A549 (cell line): ENCODE measurements at regions not wholly inside any gene's neighbourhood (a gene's known extent, or its start where the extent isn't known, plus 50 kb on each side); places are given as distances from the start of the nearest gene placed in this dataset.

Experiments used
- ATAC-seq, 2 experiments: fragments of 200-7000 bp in 1 of 2; fragments of >200 bp in 1 of 2; cut with Nextera tagmentation in 1 of 2; cut with Tn5 transposase in 1 of 2; 3 replicates each; pipeline versions ENCODE4 v1.8.0 to v1.9.1; 2018 to 2020; ENCODE audit warnings: mild to moderate bottlenecking in 1 of 2, moderate library complexity in 1 of 2
- CTCF ChIA-PET: fragments of 300-600 bp; sonication (Branson Sonifier 250); formaldehyde crosslinking; extraction: SDS; loops from one replicate; lab custom pipeline; 2021; ENCODE audit warnings: antibody characterized with exemption, inconsistent platforms; lab: Yijun Ruan, JAX
- POLR2A ChIA-PET: fragments of 350-600 bp; formaldehyde crosslinking; extraction: SDS; loops from one replicate; lab custom pipeline; 2021; ENCODE audit warnings: antibody characterized with exemption, inconsistent platforms; lab: Yijun Ruan, JAX
- DNase-seq, 2 experiments: peaks; one replicate each; pipeline versions ENCODE4 v3.0.0 to v3.0.0-alpha.2; 2011 to 2016; ENCODE audit warnings: low read depth in 1 of 2, low spot score in 1 of 2
- FAIRE-seq: peaks from 2 replicates; lab custom pipeline; 2011; peaks lifted over from hg19 to GRCh38; lab: Jason Lieb, UNC
- H3K27ac ChIP-seq, 2 experiments: fragments of >200 bp; sonication (Bioruptor Twin); formaldehyde crosslinking; 3 replicates each; pipeline ENCODE4 v1.5.1; 2016 to 2017
- H3K4me1 ChIP-seq: fragments of >200 bp; sonication (Bioruptor Twin); formaldehyde crosslinking; 3 replicates; pipeline ENCODE4 v1.6.1; 2016
- H3K4me2 ChIP-seq: fragments of >200 bp; sonication (Bioruptor Twin); formaldehyde crosslinking; 3 replicates; pipeline ENCODE4 v1.6.1; 2016
- H3K4me3 ChIP-seq: fragments of >200 bp; sonication (Bioruptor Twin); formaldehyde crosslinking; 3 replicates; pipeline ENCODE4 v1.5.1; 2016
- H3K9me3 ChIP-seq: fragments of >200 bp; sonication (Bioruptor Twin); formaldehyde crosslinking; 3 replicates; pipeline ENCODE4 v1.6.1; 2016
- CBX2 ChIP-seq: fragments of 200-600 bp; sonication (generic); IDR thresholded peaks from 2 replicates; pipeline ENCODE4 v1.6.1; 2016; ENCODE audit warnings: low read depth, mild to moderate bottlenecking, borderline replicate concordance
- CBX8 ChIP-seq: fragments of 200-600 bp; sonication (generic); IDR thresholded peaks from 2 replicates; pipeline ENCODE4 v1.6.1; 2016
- CEBPB ChIP-seq, 2 experiments: fragments of >200 bp in 1 of 2; sonication (Bioruptor Twin) in 1 of 2; formaldehyde crosslinking in 1 of 2; IDR thresholded peaks; 2 replicates each; pipeline ENCODE4 v1.6.1; 2012 to 2016
- ELK1 ChIP-seq: fragments of 150-350 bp; IDR thresholded peaks from 2 replicates; pipeline ENCODE4 v1.6.1; 2014; ENCODE audit warnings: low read depth, mild to moderate bottlenecking, low read length
- FOSB ChIP-seq: fragments of 250-450 bp; sonication (Bioruptor Pico); IDR thresholded peaks from 2 replicates; pipeline ENCODE4 v1.5.0; 2020; ENCODE audit warnings: mild to moderate bottlenecking, moderate library complexity
- FOXS1 ChIP-seq: fragments of 250-450 bp; sonication (Bioruptor Pico); IDR thresholded peaks from 2 replicates; pipeline ENCODE4 v1.5.0; 2020; ENCODE audit warnings: mild to moderate bottlenecking, moderate library complexity
- GATA3 ChIP-seq: IDR thresholded peaks from 2 replicates; pipeline ENCODE4 v1.6.1; 2012; ENCODE audit warnings: borderline replicate concordance
- HDAC2 ChIP-seq: fragments of 200-600 bp; sonication (generic); IDR thresholded peaks from 2 replicates; pipeline ENCODE4 v1.6.1; 2016
- HEYL ChIP-seq: fragments of 250-450 bp; sonication (Bioruptor Pico); IDR thresholded peaks from 2 replicates; pipeline ENCODE4 v1.8.0; 2021; ENCODE audit warnings: mild to moderate bottlenecking, moderate library complexity
- HMGXB4 ChIP-seq: fragments of 250-450 bp; sonication (Bioruptor Pico); IDR thresholded peaks from 2 replicates; pipeline ENCODE4 v1.5.0; 2021; ENCODE audit warnings: mild to moderate bottlenecking, moderate library complexity, borderline replicate concordance
- JUNB ChIP-seq: fragments of >200 bp; sonication (Bioruptor Twin); formaldehyde crosslinking; IDR thresholded peaks from 2 replicates; pipeline ENCODE4 v1.6.1; 2016
- KDM5A ChIP-seq: fragments of 200-600 bp; sonication (generic); IDR thresholded peaks from 2 replicates; pipeline ENCODE4 v1.6.1; 2016; ENCODE audit warnings: antibody characterized with exemption, mild to moderate bottlenecking
- MYC ChIP-seq: IDR thresholded peaks from 2 replicates; pipeline ENCODE4 v1.6.1; 2012; ENCODE audit warnings: mild to moderate bottlenecking, inconsistent platforms, low read length, improper control_type of control experiment, borderline replicate concordance
- RARB ChIP-seq: fragments of 250-450 bp; sonication (Bioruptor Pico); IDR thresholded peaks from 2 replicates; pipeline ENCODE4 v1.8.0; 2021; ENCODE audit warnings: mild to moderate bottlenecking, moderate library complexity
- RCOR1 ChIP-seq: fragments of 150-350 bp; IDR thresholded peaks from 2 replicates; pipeline ENCODE4 v1.6.1; 2014; ENCODE audit warnings: antibody characterized with exemption, low read length, low read depth
- RFX5 ChIP-seq: fragments of 450-650 bp; IDR thresholded peaks from 2 replicates; pipeline ENCODE4 v1.7.1; 2014; ENCODE audit warnings: antibody characterized with exemption, mild to moderate bottlenecking, moderate library complexity
- RNF2 ChIP-seq: fragments of 200-600 bp; sonication (generic); IDR thresholded peaks from 2 replicates; pipeline ENCODE4 v1.6.1; 2016; ENCODE audit warnings: low read depth, mild to moderate bottlenecking, antibody characterized with exemption, moderate library complexity, borderline replicate concordance
- SMC3 ChIP-seq: fragments of >200 bp; sonication (Bioruptor Twin); formaldehyde crosslinking; IDR thresholded peaks from 3 replicates; pipeline ENCODE4 v1.6.1; 2018; ENCODE audit warnings: inconsistent platforms
- SREBF2 ChIP-seq: fragments of 450-650 bp; IDR thresholded peaks from 2 replicates; pipeline ENCODE4 v1.6.1; 2014; ENCODE audit warnings: mild to moderate bottlenecking, moderate library complexity
- TFCP2L1 ChIP-seq: fragments of 250-450 bp; sonication (Bioruptor Pico); IDR thresholded peaks from 2 replicates; pipeline ENCODE4 v1.5.0; 2021; ENCODE audit warnings: mild to moderate bottlenecking
- ZC3H11A ChIP-seq: fragments of 450-650 bp; IDR thresholded peaks from 2 replicates; pipeline ENCODE4 v1.6.1; 2014; ENCODE audit warnings: antibody characterized with exemption, mild to moderate bottlenecking
- WGBS: methylation state at CpG from one replicate; pipeline ENCODE4 v1.1.6; 2017; ENCODE audit errors: missing lambda C conversion rate; 5-methylcytosine and 5-hydroxymethylcytosine counted together
- TF ChIP-seq, protein P1 (sequence below): fragments of 250-450 bp; sonication (Bioruptor Pico); IDR thresholded peaks from 2 replicates; pipeline ENCODE4 v1.5.0; 2020; ENCODE audit warnings: low read depth, mild to moderate bottlenecking, moderate library complexity
- TF ChIP-seq, protein P2 (sequence below): fragments of >200 bp; sonication (Bioruptor Twin); formaldehyde crosslinking; IDR thresholded peaks from 3 replicates; pipeline ENCODE4 v1.6.1; 2016

DNA sequence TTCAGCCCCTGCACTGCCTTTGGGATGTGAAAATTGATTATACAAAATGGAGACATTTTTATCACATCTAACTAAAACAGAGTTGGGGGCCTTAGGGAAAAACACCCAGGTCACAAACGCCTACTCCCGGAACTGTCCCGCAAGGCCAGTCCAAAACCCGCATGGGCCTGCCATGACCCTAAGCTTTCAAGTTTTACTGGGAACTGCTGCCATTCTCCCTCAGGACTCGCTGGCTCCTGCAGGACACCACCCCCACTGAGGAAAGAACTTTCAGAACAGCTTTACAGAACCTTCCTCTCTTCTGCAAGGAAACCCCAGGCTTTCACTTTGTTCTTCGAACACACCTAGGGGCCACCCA lies 320.4 kb upstream of the HS6ST1 start:
- H3K9me3 ChIP-seq = no peaks in the 10 kb centered on the region
- no peak overlapping the region for H3K4me3 ChIP-seq
- no peaks in the 10 kb centered on the region for H3K4me1 ChIP-seq
- no peak overlapping the region for H3K27ac ChIP-seq
- CTCF ChIA-PET = no interaction called here
- 76% methylated on average over 6 of the region's 6 CpGs for WGBS
- TF ChIP-seq HDAC2 (no peak), TFCP2L1 (CRISPR knock-in tag) (no peak), HMGXB4 (CRISPR knock-in tag) (no peak), MYC (no peak)
- no peak overlapping the region for H3K4me2 ChIP-seq
- DNase-seq = no peak
- POLR2A ChIA-PET = no interaction called here
- no peak for ATAC-seq
- FAIRE-seq = no peak

GRCh38 chr2:128639693-128640092 lies 321.0 kb upstream of the HS6ST1 start:
- ChIA-PET CTCF (no interaction called here), POLR2A (no interaction called here)
- no peak for FAIRE-seq
- no peak overlapping the region for H3K4me2 ChIP-seq
- H3K4me3 ChIP-seq = no peak overlapping the region
- ATAC-seq = no peak
- no peak overlapping the region for H3K27ac ChIP-seq
- WGBS = 41% methylated on average over 6 of the region's 11 CpGs
- no peaks in the 10 kb centered on the region for H3K4me1 ChIP-seq
- no peaks in the 10 kb centered on the region for H3K9me3 ChIP-seq
- TF ChIP-seq RARB (CRISPR knock-in tag) (no peak), RCOR1 (no peak), CBX2 (no peak), FOSB (CRISPR knock-in tag) (no peak), ELK1 (no peak), KDM5A (no peak), RFX5 (no peak), RNF2 (no peak), HEYL (no peak), CEBPB (IDR thresholded peaks at IDR 0.05) (no peak), CBX8 (no peak), ZC3H11A (no peak), TFCP2L1 (CRISPR knock-in tag) (no peak), JUNB (no peak), GATA3 (no peak), SREBF2 (no peak)
- TF ChIP-seq, protein P1, sequence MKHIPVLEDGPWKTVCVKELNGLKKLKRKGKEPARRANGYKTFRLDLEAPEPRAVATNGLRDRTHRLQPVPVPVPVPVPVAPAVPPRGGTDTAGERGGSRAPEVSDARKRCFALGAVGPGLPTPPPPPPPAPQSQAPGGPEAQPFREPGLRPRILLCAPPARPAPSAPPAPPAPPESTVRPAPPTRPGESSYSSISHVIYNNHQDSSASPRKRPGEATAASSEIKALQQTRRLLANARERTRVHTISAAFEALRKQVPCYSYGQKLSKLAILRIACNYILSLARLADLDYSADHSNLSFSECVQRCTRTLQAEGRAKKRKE (CRISPR knock-in tag) = no peak
- TF ChIP-seq, protein P2, sequence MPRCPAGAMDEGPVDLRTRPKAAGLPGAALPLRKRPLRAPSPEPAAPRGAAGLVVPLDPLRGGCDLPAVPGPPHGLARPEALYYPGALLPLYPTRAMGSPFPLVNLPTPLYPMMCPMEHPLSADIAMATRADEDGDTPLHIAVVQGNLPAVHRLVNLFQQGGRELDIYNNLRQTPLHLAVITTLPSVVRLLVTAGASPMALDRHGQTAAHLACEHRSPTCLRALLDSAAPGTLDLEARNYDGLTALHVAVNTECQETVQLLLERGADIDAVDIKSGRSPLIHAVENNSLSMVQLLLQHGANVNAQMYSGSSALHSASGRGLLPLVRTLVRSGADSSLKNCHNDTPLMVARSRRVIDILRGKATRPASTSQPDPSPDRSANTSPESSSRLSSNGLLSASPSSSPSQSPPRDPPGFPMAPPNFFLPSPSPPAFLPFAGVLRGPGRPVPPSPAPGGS = no peak
- TF ChIP-seq, all 56 proteins: peak for 0
- no peak for DNase-seq

GRCh38 chr2:128640166-128640844 lies 321.6 kb upstream of the HS6ST1 start:
- no peak overlapping the region for H3K4me2 ChIP-seq
- 54% methylated on average over 4 of the region's 4 CpGs for WGBS
- ChIA-PET POLR2A (no interaction called here), CTCF (no interaction called here)
- H3K4me3 ChIP-seq = no peak overlapping the region
- FAIRE-seq (no peak), DNase-seq (no peak), ATAC-seq (no peak)
- H3K9me3 ChIP-seq = no peaks in the 10 kb centered on the region
- TF ChIP-seq SMC3 (no peak), FOXS1 (CRISPR knock-in tag) (no peak), RFX5 (no peak)
- H3K4me1 ChIP-seq = no peaks in the 10 kb centered on the region
- H3K27ac ChIP-seq = no peak overlapping the region
